ENCODE measurements at regions not wholly inside any gene's neighbourhood (a gene's known extent, or its start where the extent isn't known, plus 50 kb on each side); places are given as distances from the start of the nearest gene placed in this dataset.
"Not testable (repeated sequence)": the region's sequence is repeated elsewhere in the genome, so short reads cannot be mapped to it uniquely, and the experiment has no call there.

DNA sequence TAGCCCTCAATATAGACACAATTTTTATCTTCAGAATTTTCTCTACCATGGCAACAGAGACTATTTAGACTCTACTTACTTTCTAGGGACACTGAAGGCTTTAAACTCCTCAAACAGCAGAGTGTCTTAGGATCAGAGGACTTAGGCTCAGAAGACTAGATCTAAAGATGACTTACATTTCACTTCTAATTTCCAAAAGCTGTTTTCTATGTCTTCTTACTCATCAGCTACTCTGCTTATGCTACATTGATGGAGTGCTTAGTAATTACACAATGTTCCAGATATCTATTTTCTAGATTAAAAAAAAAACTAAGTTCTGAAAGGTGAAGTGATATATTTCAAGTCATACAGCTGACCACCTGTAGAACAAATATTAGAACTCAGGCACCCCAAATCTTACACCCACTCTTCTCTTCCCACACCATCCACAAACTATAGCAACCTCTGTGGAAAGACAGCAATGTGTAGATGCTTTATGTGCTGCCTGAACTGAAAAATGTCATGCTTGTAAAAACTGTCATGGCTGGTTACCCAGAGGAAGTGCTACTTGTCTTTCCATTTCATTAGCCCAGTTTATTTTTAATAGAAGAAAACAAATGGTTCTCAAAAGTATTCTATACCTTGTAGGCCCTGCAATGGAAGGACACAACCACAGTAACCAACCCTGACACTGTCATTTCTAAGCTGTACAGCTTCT is 831.0 kb upstream of the ACVR2A start:
- FAIRE-seq (no peak), DNase-seq (ENCODE audit: low spot score in 2 of 2) (no peak)

DNA sequence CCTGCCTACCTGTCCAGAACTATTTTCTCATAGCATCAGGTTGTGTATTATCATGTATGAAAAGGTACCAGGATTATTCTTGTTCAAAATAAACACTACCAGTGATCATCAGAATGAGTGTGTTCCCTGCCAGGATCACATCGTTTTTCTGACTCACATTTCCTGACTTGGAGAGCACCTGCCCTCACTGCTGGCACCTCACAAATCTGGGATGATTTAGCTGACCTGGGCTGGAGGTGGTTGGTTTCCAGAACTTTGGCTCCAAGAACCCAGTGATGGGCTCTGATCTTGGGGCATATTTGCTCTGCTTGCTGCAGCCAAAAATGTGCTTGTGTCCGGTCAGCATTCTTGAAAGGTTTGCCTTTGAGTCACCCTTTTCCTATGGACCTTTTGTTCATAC is 836.3 kb upstream of the ACVR2A start:
- DNase-seq (ENCODE audit: low spot score in 2 of 2) (no peak), FAIRE-seq (no peak)

DNA sequence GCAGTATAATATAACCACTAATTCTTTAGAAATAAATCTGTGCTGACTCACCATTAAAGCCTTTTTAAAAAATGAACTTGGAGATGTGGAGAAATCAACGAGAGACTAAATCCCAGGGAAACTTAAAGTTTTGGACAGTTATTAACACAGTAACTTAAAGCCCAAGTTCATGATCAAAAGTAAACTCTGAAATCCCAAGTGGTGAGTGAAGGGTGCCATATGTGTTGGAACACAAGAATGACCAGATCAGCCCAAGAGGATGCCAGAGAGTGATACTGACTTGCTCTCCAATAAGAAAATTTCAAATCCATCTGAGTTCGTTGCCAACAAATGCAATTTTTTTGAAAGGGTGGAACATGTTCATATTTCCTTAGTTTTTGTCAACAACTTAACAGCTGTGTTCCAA is 838.1 kb upstream of the ACVR2A start:
- no peak for FAIRE-seq
- no peak for DNase-seq (ENCODE audit: low spot score in 2 of 2)

DNA sequence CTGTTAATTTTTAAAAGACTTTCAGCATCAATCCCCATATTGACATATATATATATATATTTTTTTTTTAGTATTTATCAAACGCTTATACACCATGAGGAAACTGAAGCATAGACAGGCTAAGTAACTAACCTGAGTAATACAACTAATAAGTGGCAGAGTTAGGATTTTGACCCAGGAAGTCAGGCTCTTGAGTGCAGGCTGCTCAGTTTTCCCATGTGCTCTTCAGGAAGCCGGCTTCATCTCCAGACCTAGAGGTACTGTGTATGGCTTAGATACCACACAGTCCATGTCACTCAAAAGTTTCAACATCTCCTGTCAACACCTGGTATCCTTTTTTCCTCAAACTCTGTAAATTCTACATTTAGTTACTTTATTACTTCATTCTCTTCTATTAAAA is 841.7 kb upstream of the ACVR2A start:
- DNase-seq (ENCODE audit: low spot score in 2 of 2): no peak
- FAIRE-seq: no peak

DNA sequence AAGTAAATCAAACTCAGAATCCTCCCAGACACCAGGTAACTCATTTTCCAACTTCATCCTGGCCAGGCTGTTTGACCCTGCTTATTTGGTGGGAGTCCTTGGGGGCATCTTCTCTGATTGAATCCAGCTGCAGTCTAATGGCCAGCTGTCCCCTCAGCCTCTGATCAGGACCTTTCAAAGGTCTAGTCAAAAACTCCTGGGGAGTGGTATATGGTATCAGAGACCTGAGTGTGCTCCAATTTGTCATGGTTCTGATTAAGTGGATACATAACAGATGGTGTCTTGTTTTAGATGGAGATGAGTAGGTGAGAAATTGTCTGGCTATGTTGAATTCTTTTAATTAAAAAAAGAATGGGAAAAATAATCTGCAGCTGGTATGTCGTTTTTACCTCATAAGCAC is 842.6 kb upstream of the ACVR2A start:
- DNase-seq (ENCODE audit: low spot score in 2 of 2): no peak
- no peak for FAIRE-seq

DNA sequence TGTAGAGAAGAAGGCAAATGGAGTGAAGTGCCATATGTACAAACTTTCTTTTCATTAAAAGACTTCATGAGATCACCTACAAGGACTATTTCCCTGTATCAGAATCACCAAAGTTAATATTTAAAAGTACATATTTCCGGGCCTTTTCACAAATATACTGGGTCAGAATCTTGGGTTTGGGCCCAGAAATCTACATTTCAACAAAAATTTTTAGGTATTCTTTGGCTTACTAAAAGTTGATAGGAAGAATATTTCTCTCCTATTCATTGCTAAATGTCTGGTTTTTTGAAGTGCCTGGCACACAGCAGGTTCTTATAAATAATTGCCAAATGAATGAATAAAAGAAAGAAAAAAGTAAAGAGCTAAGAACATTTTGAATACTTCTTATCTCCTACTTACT is 843.8 kb upstream of the ACVR2A start:
- no peak for FAIRE-seq
- DNase-seq (ENCODE audit: low spot score in 2 of 2): no peak

DNA sequence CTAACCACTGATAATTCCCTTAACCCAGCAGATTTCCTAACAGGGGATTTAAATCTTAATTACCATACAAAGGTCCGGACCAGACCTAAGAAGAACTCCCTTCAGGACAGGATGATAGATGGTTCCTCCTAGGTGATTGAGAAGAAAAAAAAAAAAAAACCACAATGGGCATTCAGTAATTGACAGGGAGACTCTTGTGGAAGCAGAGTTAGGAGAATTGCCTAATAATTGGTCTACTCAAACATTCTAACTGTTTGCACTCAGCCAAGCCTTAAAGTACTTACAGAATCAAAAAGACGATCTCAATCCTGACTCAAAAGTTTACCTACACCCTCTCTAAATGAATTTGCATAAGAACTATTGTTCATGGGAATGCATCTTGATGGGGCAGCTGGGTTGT is 844.7 kb upstream of the ACVR2A start:
- not testable (repeated sequence) for FAIRE-seq; DNase-seq (ENCODE audit: low spot score in 2 of 2)

DNA sequence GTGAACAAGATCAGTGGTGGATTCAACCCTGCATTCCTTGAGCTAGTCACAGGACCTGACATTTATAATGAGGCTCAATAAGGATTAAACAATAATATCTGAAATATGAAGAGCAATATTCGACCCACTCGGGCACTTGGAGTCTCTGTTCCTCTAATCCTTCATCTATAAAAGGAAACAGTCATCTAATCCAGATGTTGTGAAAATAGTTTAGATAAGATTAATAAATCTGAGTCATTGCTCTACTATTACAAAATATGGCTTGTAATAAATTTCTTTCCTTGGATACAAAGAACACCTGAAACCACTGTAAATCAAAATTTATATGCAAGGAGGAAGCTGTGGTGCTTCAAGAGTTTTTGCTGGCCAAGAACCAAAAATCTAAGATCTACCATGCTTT is 846.9 kb upstream of the ACVR2A start:
- FAIRE-seq: no peak
- no peak for DNase-seq (ENCODE audit: low spot score in 2 of 2)

DNA sequence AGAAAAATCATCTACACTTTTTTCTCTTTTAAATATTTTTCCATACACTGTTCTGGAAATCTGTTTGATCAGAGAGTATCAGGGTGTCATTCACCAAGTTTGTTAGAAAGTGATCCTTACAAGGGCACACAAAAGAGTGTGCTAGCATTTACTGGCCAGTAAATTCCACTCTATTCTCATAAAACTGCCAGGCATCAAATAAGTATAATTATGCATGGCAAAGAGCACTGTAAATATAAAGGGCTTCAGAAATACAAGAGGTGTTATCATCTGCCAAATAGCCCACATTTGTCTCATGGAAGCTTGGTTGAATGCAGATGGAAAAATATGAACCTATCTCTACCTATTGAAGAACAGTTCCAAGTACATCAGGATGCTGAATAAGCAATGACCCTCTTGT is 847.3 kb upstream of the ACVR2A start:
- DNase-seq (ENCODE audit: low spot score in 2 of 2) (no peak), FAIRE-seq (no peak)

DNA sequence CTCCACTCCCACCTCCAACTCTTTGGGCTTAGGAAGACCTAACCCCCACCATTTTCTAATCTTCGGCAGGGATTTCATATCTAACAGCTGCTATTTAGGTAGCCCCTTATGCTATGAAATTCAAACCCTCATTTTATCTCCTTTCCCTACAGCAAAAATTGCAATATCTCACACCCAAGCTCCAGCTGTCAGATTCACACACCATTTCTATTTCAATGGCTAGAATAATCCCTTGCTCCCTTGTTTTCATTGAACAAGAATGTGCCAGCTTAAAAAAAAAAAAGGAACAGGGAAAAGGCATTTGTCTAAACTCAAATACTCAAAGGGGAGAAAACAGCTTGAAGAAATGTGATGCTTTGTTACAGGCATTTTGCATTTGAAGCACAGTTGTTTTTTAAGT is 850.6 kb upstream of the ACVR2A start:
- FAIRE-seq (no peak), DNase-seq (ENCODE audit: low spot score in 2 of 2) (no peak)

DNA sequence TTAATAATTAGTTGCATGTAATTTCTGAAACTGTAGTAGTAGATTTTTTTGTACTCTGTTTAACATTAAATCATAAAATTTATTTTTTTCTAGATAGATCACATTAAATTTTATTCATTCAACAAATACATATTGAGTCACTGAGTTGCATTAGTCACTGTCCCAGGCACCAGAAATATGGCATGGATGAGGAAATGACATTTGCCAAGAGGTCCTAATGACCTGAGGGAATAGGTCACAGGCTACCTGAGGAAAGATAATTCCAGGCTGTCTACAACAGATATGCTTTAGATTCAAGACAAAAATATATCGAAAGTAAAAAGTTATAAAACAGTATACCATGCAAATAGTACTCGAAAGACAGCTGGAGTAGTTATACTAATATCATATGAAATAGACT is 852.4 kb upstream of the ACVR2A start:
- DNase-seq (ENCODE audit: low spot score in 2 of 2) (no peak), FAIRE-seq (no peak)

DNA sequence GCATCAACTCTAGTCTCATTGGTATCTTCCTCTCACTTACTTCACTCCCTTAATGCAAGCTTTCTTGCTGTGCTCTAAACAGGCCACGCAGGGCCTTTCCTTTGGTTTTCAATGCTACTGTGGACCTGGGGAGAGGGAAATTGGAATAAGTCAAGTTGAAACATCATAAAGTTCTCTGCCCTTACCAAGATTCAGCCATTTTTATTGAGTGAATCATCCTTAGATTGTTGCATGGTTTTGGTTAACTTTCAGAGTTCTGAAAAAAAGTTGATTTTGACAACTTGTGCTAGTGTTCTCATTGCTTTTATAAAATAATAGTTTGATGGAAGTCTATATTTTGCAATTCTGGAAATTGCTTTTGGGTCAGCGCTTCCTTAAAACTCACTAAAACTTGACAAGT is 852.8 kb upstream of the ACVR2A start:
- no peak for FAIRE-seq
- no peak for DNase-seq (ENCODE audit: low spot score in 2 of 2)

DNA sequence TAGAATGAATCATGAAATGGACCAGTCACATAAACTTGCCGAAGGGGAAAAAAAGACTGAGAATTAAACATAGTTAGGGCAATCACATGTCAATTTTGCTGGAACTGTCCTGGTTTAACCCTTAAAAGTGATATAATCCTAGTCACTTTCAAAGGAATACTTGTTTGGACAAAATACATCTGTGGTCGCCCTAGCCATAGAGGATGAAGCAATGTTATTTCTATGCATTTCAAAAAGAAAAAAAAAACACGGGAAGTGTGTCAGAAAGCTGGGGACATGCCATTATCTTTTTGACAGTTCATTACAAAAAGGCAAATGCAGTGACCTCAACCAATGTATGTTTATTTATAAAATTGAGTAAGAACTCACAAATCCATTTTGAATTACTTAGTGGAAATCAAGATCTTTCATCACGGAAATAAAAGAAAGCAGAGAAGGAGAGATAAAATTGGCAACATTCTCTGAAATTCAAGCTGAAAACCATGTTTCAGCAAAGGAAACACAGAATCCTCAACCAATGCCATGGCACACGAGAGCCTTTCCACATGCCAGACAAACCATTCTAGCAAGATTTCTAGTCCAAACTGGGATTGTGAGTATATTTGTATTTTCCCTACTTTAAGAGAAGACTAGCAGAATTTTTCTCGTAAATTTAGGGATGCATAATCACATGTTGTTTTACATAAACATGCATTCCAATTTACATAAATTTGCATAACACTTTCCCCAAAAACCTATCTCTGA is 854.3 kb upstream of the ACVR2A start:
- FAIRE-seq: no peak

DNA sequence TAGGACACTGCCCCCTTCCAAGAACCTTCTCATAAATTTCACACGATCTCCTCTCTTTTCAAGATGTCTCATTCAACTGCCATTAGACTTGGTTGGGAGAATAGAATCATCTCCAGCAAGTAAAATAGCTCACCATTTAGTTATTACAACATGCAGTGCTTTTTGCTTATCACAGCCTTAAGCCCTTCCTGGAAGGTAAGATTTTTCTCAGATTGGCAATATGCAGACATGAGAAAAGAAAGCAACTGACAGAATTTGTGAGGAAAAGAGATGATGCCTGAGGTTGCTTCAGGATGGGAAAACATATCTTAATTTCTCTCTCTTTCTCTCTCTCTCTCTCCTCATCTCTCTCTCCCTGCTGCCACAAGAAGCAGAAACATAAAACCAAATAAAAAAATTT is 855.1 kb upstream of the ACVR2A start:
- FAIRE-seq (no peak), DNase-seq (ENCODE audit: low spot score in 2 of 2) (no peak)

More for the DNA sequence above, 854.3 kb upstream of the ACVR2A start:
- no peak for DNase-seq (ENCODE audit: low spot score in 2 of 2)

DNA sequence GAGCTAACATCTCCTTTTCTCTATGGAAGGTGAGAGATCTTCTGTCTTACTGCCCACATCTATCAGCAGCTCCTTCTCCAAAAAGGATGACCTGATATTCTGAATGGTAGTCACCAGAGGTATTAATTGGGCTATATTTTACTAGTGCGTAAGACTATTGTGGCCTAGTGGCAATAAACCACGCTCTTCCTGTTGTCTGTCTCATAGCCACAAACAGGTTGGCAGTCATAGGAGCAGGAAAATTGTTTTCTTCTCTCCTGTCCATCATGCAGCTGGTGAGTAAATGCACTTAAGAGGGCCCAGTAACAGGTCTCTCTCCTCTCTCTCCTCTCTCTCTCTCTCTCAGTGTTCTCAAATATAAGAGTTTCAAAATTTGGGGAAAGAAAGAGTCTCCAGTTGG is 856.8 kb upstream of the ACVR2A start:
- DNase-seq (ENCODE audit: low spot score in 2 of 2): no peak
- FAIRE-seq: no peak

DNA sequence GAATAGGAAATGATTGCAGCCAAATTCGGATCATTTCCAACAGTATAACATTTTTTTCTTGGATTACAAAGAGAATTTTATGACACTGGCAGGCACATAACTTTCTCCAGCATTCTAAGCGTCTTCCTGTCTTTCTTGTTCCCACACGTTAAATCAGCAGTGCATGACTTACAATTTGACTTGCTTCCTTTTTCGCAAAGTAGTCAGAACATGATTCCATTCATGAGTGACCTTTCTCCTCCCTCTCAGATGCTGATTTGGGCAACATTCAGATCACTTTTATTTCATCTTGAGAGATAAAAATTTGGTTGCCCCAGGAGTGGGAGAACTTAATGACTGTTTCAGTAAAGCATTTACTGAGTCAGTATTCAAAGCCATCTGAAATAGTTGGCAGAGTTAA is 858.7 kb upstream of the ACVR2A start:
- FAIRE-seq (no peak), DNase-seq (ENCODE audit: low spot score in 2 of 2) (no peak)

DNA sequence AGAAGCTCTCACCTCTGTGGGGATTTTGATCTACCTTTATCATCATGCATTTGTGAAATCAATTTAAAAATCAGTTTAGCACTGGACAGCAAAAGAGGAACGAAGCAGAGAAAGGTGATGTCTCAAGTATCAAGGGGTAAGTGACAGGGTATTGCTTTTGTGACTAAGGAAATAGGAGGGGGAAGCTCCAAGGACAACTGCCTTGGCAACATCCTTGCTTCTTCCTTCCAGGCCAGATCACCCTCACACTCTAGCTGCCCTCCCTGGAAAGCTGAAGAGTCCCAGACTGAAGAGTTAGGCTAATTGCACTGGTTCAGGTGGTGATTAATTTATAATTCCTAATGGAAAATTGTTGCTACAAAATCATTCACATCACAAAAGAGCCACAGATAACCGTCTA is 859.1 kb upstream of the ACVR2A start:
- DNase-seq (ENCODE audit: low spot score in 2 of 2) (no peak), FAIRE-seq (no peak)

DNA sequence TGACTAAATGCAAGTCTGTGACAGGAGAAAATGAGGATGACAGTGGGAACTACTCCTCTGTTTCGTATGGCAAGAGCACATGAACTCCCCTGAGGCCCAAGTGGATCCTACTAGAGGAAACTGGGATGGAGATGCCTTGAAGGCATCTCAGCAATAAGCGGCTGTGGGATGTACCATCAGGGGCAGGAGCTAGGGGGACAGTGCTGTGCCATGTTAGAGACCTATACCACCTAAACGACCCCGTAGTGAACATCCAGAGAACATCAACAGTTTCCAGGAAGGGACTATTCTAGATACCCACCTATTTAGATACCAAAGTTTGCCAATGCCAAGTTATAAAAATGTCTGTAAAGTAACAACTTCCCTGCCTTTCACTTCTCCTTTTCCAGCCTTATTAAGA is 860.8 kb upstream of the ACVR2A start:
- no peak for DNase-seq (ENCODE audit: low spot score in 2 of 2)
- no peak for FAIRE-seq

DNA sequence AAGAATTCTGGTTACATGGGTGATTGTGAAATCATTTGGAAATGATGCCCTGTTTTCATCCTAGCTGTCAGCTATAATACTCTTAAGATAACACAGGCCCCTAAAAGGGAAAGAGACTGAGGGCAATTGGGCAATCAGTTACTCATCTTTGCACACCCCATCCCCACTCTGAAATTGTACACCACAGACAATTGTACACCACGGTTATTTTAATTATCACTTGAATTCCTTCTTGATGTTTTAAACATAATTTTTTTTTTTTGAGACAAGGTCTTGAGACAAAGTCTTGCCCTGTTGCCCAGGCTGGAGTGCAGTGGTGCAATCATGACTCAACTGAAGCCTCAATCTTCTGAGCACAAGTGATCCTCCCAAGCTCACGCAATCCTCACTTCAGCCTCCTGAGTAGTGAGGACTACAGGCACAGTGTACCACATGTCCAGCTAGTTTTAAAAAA is 862.4 kb upstream of the ACVR2A start:
- DNase-seq (ENCODE audit: low spot score in 2 of 2): no peak
- FAIRE-seq: no peak

DNA sequence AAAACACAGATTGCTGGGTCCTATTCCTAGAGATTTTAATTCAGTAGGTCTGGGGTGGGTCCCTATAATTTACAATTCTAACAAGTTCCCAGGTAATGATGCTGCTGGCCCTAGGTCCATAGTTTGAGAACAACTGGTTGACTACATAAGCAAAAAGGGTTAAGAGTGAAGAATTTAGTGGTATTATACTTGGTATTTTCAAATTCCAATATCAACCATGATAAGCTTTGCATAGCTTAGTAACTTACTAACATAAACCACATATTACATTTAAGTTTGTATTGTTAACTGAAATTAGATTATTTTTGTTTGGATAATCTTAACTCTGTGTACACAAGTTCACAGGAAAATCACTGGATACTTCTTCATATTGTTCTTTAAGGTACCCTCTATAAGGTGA is 862.9 kb upstream of the ACVR2A start:
- FAIRE-seq (no peak), DNase-seq (ENCODE audit: low spot score in 2 of 2) (no peak)

DNA sequence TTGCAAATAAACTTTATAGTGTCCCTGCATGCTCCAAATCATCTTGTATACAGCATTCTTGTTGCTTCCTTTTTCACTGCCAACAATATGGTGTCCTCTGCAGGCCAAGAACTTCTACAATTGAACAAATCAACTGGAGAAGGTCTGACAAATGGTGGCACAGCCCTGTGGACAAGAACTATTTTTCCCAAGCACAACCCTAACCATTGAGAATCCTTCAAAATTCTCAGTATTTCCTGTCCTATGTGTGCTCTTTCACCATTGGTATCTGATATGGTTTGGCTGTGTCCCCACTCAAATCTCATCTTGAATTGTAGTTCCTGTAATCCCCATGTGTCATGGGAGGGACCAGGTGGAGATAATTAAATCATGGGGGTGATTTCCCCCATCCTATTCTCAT is 865.1 kb upstream of the ACVR2A start:
- FAIRE-seq (no peak), DNase-seq (ENCODE audit: low spot score in 2 of 2) (no peak)
